ENCODE measurements at regions not wholly inside any gene's neighbourhood (a gene's known extent, or its start where the extent isn't known, plus 50 kb on each side); places are given as distances from the start of the nearest gene placed in this dataset.

GRCh38 chr9:21688108-21689102 is 114.0 kb upstream of the MTAP start:
- no peaks in the 10 kb centered on the region for H3K4me1 ChIP-seq (ENCODE audit: insufficient read depth, low read length)
- no peaks in the 10 kb centered on the region for H3K9me3 ChIP-seq (ENCODE audit: low read length)
- POLR2A ChIA-PET: no interaction called here
- no peak overlapping the region for H3K9ac ChIP-seq (ENCODE audit: insufficient read depth, low read depth, low read length)
- no peak overlapping the region for H2AFZ ChIP-seq (ENCODE audit: low read length)
- 39% methylated on average over 8 of the region's 8 CpGs for WGBS (ENCODE audit: low lambda C conversion rate)
- in situ Hi-C loops (cut with HindIII; ENCODE audit: extremely low pct_ligation_motif_present, low pct_unique_long_range_greater_than_20kb): no loop called here
- no TSS peak for BruUV-seq (replicated peaks)
- CTCF ChIA-PET (ENCODE audit: low intra/inter-chr PET ratio, low total read pairs): no interaction called here
- no peak for DNase-seq (ENCODE audit: low spot score)
- no peak overlapping the region for H3K4me2 ChIP-seq (ENCODE audit: low read depth, low read length)
- no peaks in the 10 kb centered on the region for H3K36me3 ChIP-seq (replicated peaks in 1 of 2; ENCODE audit: control insufficient read depth in 1 of 2, insufficient read depth in 2 of 2, low read length in 2 of 2)
- no peaks in the 10 kb centered on the region for H4K20me1 ChIP-seq (ENCODE audit: insufficient read depth, low read length)
- H3K79me2 ChIP-seq (ENCODE audit: insufficient read depth, low read length): no peaks in the 10 kb centered on the region
- H3K27ac ChIP-seq (ENCODE audit: extremely low read length, insufficient read depth, low read length): no peak overlapping the region
- intact Hi-C loops (cut with micrococcal nuclease; ENCODE audit: unreplicated experiment): no loop called here
- H3K4me3 ChIP-seq (replicated peaks in 1 of 3; ENCODE audit: insufficient read depth in 1 of 3, low read depth in 2 of 3, low read length in 3 of 3): no peak overlapping the region
- no peaks in the 10 kb centered on the region for H3K27me3 ChIP-seq (ENCODE audit: control insufficient read depth in 1 of 2, insufficient read depth in 2 of 2, low read length in 2 of 2)
- ATAC-seq: no peak
- no peak for FAIRE-seq
- no peak for TF ChIP-seq NFYC (CRISPR knock-in tag; IDR thresholded peaks at IDR 0.05)
- TF ChIP-seq RXRA (CRISPR knock-in tag; IDR thresholded peaks at IDR 0.05): no peak
- TF ChIP-seq ZNF513 (CRISPR knock-in tag; conservative IDR thresholded peaks at IDR 0.05): no peak
- TF ChIP-seq BCL3 (CRISPR knock-in tag; IDR thresholded peaks at IDR 0.05): no peak
- no peak for TF ChIP-seq ZNF557 (CRISPR knock-in tag; IDR thresholded peaks at IDR 0.05)
- TF ChIP-seq ASH2L (IDR thresholded peaks at IDR 0.05; ENCODE audit: insufficient read length, low read depth, low read length): no peak
- no peak for TF ChIP-seq ZNF891 (CRISPR knock-in tag; IDR thresholded peaks at IDR 0.05)
- TF ChIP-seq ZNF264 (CRISPR knock-in tag; IDR thresholded peaks at IDR 0.05): no peak
- TF ChIP-seq HNRNPLL (IDR thresholded peaks at IDR 0.05; ENCODE audit: low read depth, low read length, poor library complexity, severe bottlenecking): no peak
- TF ChIP-seq JUNB (CRISPR knock-in tag; IDR thresholded peaks at IDR 0.05; ENCODE audit: borderline replicate concordance): no peak
- TF ChIP-seq CSRNP2 (CRISPR knock-in tag; conservative IDR thresholded peaks at IDR 0.05; ENCODE audit: low read depth): no peak
- no peak for TF ChIP-seq ZBTB37 (CRISPR knock-in tag; IDR thresholded peaks at IDR 0.05)
- TF ChIP-seq EP300 (IDR thresholded peaks at IDR 0.05; ENCODE audit: low read depth in 2 of 2, low read length in 2 of 2): no peak
- TF ChIP-seq EP300 (CRISPR knock-in tag; IDR thresholded peaks at IDR 0.05; ENCODE audit: borderline replicate concordance): no peak
- no peak for TF ChIP-seq NCOA2 (CRISPR knock-in tag; IDR thresholded peaks at IDR 0.05)
- TF ChIP-seq MATR3 (CRISPR knock-in tag; IDR thresholded peaks at IDR 0.05): no peak
- no peak for TF ChIP-seq ZBTB21 (CRISPR knock-in tag; IDR thresholded peaks at IDR 0.05)
- TF ChIP-seq ZNF468 (CRISPR knock-in tag; IDR thresholded peaks at IDR 0.05): no peak
- no peak for TF ChIP-seq FOXK1 (CRISPR knock-in tag; IDR thresholded peaks at IDR 0.05; ENCODE audit: borderline replicate concordance, low read depth)

All from HepG2 (cell line).